GM04503 (cell line): ENCODE measurements at regions not wholly inside any gene's neighbourhood (a gene's known extent, or its start where the extent isn't known, plus 50 kb on each side); places are given as distances from the start of the nearest gene placed in this dataset.
A peak's percentile ranks its signal among the peaks of the same experiment; 100 is the strongest.
"Not testable (repeated sequence)": the region's sequence is repeated elsewhere in the genome, so short reads cannot be mapped to it uniquely, and the experiment has no call there.

Source experiments
- DNase-seq: peaks from one replicate; pipeline ENCODE4 v3.0.0-alpha.2; 2012; ENCODE audit warnings: low read depth

DNA sequence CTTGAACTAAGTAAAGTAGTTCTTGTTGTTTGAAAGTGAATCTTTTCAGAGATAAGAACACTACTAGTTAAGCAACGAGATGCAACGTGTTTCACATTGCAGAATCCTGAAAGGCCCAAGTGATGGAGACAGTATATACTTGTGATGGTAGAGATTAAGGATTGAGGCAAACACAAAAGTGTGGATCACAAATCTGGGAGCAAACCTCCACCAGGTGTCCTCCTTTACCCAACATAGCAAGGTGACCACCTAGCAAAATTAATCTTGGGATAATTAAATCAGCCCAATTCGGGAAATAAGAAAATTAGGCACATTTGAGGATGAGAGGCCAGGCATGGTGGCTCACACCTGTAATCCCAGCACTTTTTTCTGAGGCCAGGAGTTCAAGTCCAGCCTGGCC lies 563.9 kb downstream of the DACH1 start:
- DNase-seq, result no peak

DNA sequence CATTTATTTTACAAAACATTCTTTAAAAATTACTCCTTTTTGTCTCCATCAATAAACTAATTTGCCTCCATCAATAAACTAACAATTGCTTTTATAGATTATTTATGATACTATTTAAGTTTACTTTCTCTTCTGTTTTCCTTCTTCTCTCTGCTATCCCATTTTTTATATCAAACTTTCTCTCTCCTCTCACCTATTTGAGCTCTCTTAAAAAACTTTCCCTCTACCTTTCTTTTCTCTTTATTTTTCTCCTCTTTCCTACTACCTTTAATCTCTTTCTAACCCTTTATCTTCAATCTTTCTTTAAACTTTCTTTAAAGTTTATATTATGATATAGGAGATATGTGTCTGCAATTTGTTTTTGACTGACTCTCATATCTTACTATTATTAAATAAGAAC lies 566.4 kb downstream of the DACH1 start:
- DNase-seq, result no peak

- DNase-seq, result no peak
Observed at GRCh38 chr13:71291842-71292146, 575.2 kb downstream of the DACH1 start.

GRCh38 chr13:71290963-71291841 lies 575.8 kb downstream of the DACH1 start:
- DNase-seq, result peak; percentile 9

DNA sequence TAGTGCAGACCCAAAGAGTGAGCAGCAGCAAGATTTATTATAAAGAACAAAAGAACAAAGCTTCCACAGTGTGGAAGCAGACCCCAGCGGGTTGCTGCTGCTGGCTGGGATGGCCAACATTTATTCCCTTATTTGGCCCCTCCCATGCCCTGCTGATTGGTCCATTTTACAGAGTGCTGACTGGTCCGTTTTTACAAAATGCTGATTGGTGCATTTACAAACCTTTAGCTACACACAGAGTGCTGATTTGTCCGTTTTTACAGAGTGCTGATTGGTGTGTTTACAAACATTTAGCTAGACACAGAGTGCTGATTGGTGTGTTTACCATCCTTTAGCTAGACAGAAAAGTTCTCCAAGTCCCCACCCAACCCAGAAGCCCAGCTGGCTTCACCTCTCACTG lies 577.0 kb downstream of the DACH1 start:
- not testable (repeated sequence) for DNase-seq

DNA sequence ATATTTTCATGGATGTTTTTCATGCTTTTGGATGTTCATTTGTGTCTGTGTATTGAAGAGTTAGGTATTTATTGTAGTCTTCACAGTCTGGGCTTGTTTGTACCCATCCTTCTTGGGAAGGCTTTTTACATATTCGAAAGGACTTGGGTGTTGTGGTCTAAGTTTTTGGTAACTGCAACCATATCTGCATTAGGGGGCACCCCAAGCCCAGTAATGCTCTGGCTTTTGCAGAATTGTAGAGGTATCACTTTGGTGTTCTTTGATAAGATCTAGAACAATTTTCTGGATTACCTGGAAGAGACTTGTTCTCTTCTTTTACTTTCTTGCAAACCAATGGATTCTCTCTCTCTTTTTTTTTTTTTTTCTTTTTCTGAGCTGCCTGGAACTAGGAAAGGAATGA lies 581.3 kb downstream of the DACH1 start:
- DNase-seq, result no peak

DNA sequence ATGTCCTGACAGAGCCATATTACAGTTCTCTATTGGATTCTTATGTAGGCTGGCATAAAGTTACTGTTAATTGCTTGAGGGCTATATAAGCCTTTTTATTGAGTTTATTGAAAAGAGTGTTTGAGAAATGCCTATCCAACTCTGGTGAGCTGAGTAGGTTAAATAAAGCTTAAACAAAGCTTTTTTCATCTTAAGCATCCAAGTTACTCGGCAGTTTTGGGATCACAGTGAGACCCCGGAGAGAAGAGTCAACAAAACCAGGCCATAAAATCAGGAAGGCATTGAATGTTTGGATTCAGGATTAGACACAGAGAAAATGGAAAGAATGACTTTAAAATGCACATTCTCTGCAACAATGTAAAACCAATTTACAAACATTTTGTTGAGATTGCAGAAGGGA lies 588.5 kb downstream of the DACH1 start:
- DNase-seq, result no peak

GRCh38 chr13:71274923-71275608 lies 591.9 kb downstream of the DACH1 start:
- no peak for DNase-seq

- DNase-seq, result no peak
Observed at GRCh38 chr13:71261256-71261655, 605.7 kb downstream of the DACH1 start.

GRCh38 chr13:71260246-71260645 lies 606.8 kb downstream of the DACH1 start:
- DNase-seq, result no peak

- no peak for DNase-seq
Observed at GRCh38 chr13:71255633-71256032, 611.4 kb downstream of the DACH1 start.

DNA sequence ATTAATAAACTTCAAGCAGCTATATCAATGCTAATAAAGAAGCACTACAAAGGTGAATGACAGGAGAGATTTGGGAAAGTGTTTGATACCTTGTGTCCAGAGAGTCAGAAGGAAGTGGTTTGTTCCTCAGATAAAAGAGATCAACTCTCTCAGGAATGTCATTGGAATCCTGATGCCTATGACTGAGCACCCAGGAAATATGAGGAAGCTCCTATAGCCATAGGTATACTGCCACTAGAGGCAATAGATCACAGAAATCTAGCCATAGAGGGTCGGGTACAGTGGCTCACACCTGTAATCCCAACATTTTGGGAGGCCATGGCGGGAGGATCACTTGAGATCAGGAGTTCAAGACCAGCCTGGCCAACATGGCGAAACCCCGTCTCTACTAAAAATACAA lies 612.6 kb downstream of the DACH1 start:
- no peak for DNase-seq

DNA sequence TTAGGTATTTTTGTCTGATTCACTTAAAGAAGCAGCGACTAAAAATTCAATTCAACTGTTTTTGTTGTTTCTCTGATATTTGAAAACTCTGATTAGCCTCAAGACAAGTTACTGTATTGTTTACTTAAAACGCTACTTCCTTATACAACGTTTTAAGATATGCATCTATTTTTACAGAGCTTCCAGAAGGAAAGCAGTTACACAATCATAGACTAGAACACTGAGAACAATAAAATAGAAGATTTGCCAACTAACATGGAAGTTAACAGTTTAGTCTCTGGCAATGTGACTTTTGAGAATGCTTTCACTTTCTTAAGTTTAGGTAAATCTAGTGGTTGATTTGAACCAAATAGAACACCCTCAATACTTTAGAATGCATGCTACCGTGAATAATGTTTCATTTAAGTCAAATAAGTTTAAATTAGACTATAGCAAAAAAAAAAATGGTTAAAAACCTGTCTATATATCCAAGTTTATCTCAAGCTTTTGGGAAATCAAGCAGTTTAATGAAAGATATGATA lies 614.8 kb downstream of the DACH1 start:
- no peak for DNase-seq

GRCh38 chr13:71251292-71251951 lies 615.6 kb downstream of the DACH1 start:
- DNase-seq, result no peak

DNA sequence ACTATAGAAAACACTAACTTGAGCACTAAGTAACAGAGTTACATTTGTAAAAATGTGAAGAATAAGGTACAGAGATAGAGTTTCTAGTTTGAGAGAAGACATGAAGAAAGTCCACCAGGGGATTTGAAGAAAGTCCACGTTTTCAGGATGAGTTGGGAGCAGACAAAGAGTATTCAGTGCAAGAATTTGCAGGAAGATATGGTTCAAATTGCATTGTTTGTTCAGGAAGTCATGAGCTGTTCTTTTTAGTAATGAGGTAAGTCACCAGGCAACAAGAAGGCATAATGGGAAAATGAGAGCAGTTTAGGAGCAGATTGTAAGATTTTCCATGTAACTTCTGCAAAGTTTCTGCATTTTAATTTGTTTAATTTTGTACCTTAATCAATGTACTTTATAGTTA lies 618.0 kb downstream of the DACH1 start:
- DNase-seq, result no peak

DNA sequence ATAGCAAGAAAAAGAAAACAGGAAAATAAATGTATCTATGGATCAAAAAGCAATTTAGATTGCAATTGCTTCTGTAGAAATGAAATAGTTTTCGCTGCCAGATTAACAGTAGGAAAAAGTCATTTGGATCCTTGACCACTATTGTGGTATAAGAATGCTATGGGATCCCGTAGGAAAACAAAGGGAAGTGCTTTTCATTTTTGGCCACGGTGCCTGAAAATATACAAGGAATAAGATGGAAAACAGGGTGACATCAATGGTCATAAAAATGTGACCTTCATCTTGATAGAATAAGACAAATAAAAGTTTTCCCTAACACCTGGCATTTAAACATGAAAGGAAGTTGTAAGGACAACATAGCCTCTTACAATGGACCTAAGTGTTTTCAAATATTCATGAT lies 622.8 kb downstream of the DACH1 start:
- no peak for DNase-seq

DNA sequence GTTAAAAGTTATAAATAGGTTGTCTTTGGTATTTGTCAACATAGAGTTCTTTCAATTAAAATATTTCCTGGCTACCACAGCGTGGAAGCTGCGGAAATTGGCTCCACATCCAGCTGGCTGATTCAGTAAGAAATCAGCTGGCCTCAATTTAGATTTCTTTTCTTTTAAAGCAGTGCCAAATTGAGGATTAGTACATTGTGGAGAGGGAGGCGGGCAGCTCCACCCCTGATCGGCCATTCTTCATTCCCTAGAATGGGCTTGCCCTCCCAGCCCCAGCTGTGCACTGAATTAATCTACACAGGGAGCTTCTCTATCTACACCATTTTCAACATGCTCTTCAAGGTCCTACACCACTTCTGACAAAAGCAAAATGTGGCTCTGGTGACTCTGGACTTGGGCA lies 624.8 kb downstream of the DACH1 start:
- no peak for DNase-seq

- DNase-seq, result no peak
Observed at GRCh38 chr13:71240911-71241310, 626.1 kb downstream of the DACH1 start.

DNA sequence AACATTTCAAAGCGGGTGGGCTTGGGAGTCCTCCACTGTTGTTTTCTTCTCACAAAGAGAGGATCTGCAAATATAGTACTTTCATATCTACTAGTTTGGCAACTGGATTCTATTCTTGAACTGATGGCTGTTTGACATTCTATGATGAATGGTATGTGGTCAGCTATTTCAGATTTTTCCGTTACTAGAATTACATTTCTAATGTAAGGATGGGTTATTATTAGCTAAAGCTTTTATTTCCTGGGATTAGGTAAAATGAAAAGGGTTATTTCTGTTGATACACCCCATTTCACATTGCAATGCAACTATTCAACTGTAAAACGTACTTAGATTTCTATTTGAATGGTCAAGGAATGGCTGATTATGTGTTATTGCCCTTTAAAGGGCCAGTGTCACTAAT lies 629.7 kb downstream of the DACH1 start:
- no peak for DNase-seq

DNA sequence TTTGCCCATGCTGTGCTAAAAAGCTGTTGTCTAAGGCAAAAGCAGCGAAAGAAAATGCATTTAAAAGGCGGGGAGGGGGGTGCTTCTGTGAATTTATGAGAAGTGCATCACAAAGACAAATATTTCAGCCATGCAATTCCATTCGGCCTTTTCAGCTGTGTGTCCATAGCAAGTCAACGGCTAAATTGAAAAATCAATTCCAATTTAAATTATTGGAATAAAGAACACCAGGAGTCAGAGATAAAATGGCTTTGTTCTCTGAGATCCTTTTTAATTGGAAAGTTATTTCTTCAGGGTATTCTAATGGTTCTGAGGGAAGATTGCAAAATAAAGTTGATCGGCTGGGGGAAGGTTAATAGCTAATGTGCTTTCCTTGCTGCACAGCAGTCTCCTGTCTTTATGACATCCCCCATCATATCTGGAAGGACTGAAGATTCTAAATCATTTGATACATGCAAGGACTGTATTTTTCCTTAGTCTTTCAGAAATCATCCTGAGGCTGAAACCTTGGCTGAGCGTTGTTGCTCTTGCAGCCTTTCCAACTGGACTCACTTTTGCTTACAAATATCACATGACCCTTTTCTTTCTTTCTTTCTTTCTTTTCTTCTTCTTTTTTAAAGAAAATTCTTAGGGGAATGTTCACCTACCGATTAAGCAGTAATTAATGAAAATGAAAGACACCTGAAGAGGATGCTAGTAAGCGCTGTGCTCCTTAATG lies 647.1 kb downstream of the DACH1 start:
- DNase-seq, result no peak

GRCh38 chr13:71218960-71219359 lies 648.0 kb downstream of the DACH1 start:
- DNase-seq, result no peak

DNA sequence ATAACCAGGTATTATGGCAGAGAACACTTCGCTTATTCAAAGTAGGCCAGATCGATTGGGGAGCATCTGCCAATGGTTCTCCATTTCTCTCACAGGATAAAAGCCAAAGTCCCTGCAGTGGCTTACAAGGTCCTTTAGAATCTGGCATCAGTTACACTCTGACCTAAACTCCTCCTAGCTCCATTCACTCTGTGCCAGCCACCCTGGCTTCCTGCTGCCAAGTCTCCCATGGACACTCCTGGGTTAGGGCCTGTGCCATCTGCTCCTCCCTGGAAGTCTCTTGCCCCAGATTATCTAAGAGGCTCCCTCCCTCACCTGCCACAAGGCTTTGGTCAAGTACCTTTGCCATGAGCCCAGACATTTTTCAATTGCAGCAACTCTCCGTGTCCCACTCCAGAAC lies 649.2 kb downstream of the DACH1 start:
- DNase-seq, result no peak
